DND-41 (cell line): ENCODE measurements at regions not wholly inside any gene's neighbourhood (a gene's known extent, or its start where the extent isn't known, plus 50 kb on each side); places are given as distances from the start of the nearest gene placed in this dataset.
"Not testable (repeated sequence)": the region's sequence is repeated elsewhere in the genome, so short reads cannot be mapped to it uniquely, and the experiment has no call there.

Experiments used
- EZH2 ChIP-seq: IDR thresholded peaks from 3 replicates; pipeline ENCODE4 v1.6.1; 2012; ENCODE audit warnings: borderline replicate concordance, low read depth, mild to moderate bottlenecking, moderate library complexity, low read length, inconsistent platforms; ENCODE audit not compliant: severe bottlenecking
- TF ChIP-seq, protein P1 (sequence below): IDR thresholded peaks from 2 replicates; pipeline ENCODE4 v1.5.1; 2012; ENCODE audit warnings: borderline replicate concordance, low read length, moderate library complexity, mild to moderate bottlenecking; ENCODE audit not compliant: poor library complexity, severe bottlenecking; ENCODE audit errors: extremely low read depth

GRCh38 chr6:170738263-170738662 lies 153.8 kb upstream of the PDCD2 start:
- TF ChIP-seq, protein P1, sequence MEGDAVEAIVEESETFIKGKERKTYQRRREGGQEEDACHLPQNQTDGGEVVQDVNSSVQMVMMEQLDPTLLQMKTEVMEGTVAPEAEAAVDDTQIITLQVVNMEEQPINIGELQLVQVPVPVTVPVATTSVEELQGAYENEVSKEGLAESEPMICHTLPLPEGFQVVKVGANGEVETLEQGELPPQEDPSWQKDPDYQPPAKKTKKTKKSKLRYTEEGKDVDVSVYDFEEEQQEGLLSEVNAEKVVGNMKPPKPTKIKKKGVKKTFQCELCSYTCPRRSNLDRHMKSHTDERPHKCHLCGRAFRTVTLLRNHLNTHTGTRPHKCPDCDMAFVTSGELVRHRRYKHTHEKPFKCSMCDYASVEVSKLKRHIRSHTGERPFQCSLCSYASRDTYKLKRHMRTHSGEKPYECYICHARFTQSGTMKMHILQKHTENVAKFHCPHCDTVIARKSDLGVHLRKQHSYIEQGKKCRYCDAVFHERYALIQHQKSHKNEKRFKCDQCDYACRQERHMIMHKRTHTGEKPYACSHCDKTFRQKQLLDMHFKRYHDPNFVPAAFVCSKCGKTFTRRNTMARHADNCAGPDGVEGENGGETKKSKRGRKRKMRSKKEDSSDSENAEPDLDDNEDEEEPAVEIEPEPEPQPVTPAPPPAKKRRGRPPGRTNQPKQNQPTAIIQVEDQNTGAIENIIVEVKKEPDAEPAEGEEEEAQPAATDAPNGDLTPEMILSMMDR = not testable (repeated sequence)
- not testable (repeated sequence) for TF ChIP-seq EZH2
